H7 (cell line): ENCODE measurements at regions not wholly inside any gene's neighbourhood (a gene's known extent, or its start where the extent isn't known, plus 50 kb on each side); places are given as distances from the start of the nearest gene placed in this dataset.

Source experiments
- DNase-seq: peaks from one replicate; pipeline ENCODE4 v3.0.0; 2012
- H3K27me3 ChIP-seq: 2 replicates; pipeline ENCODE4 v1.6.0; 2011; ENCODE audit warnings: mild to moderate bottlenecking, low read length; ENCODE audit not compliant: control insufficient read depth, insufficient read depth
- H3K36me3 ChIP-seq: replicated peaks from 2 replicates; pipeline ENCODE4 v1.5.1; 2011; ENCODE audit warnings: low read length; ENCODE audit not compliant: control insufficient read depth, insufficient read depth
- H3K4me3 ChIP-seq: 2 replicates; pipeline ENCODE4 v1.5.1; 2011; ENCODE audit warnings: low read depth, mild to moderate bottlenecking, control low read depth, low read length, moderate library complexity; ENCODE audit not compliant: insufficient read depth

DNA sequence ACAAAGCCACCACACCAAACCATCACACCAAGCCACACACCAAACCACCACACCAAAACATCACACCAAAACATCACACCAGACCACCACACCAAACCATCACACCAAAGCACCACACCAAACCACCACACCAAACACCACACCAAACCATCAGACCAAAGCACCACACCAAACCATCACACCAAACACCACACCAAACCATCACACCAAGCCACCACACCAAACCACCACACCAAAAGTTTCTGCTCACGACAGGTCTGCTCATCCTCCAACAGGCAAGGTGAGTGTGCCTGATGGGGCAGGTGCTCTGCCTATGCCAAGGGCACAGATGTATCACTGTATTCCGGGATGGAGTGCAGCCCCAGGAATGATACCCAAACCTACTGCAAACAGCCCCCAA lies 87.9 kb upstream of the FSTL4 start:
- no peaks in the 10 kb centered on the region for H3K27me3 ChIP-seq
- H3K36me3 ChIP-seq, result no peaks in the 10 kb centered on the region
- no peak for DNase-seq
- no peak overlapping the region for H3K4me3 ChIP-seq

DNA sequence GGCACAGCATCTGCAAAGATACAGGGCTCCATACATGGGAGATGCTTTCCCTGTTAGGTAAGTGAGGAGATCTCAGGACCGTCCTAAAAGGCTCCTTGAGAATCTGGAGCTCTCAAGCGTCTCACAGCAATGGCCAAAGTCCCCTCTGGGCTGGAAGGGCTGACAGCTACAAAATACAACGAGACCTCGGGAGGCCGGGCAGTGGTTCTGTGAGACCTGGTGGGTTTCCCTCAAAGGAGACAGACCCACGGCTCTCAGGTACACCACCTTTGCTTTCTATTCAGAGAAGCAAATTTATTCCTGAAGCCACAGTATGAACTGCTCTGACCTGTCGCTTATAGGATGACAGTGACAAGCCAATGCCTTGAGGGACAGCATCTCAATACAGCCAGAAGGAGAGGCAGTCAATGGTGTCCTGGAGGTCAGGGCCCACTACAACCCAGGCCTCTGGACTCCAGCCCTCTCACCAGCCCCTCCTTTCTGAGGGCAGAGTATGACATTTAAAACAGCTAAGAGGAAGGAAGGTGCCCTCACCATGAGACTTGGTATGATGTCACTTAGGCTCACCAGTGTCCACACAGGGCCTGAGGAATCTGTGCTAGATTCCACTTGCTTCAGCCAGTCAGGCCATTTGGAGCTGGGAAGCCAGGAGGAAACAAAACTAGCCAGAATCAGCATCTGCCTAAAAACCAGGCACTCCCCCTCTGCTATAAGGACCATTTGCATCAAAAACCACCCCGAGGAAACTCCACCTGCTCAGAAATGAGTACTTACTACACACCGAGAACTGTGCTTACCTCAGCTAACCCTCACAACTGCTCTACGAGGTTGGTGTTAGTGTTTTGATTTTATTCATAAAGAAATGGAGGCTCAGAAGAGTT lies 86.5 kb upstream of the FSTL4 start:
- DNase-seq, result no peak
- Histone ChIP-seq H3K4me3 (no peak overlapping the region), H3K36me3 (no peaks in the 10 kb centered on the region), H3K27me3 (no peaks in the 10 kb centered on the region)

DNA sequence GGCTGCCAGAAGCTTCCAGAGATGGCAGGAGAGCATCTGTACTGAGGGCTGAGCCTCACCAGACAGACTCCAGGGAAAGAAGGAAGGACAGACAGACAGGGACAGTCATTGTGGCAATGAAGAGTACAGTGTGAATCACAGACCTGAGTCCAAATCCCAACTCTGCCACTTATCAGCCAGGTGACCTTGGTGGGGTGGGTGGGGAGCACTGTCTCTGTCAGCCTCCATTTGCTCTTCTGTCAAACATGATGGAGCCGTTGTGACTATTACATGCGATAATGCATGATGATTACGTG lies 85.9 kb upstream of the FSTL4 start:
- DNase-seq, result no peak
- H3K4me3 ChIP-seq, result no peak overlapping the region
- H3K36me3 ChIP-seq, result no peaks in the 10 kb centered on the region
- no peaks in the 10 kb centered on the region for H3K27me3 ChIP-seq

DNA sequence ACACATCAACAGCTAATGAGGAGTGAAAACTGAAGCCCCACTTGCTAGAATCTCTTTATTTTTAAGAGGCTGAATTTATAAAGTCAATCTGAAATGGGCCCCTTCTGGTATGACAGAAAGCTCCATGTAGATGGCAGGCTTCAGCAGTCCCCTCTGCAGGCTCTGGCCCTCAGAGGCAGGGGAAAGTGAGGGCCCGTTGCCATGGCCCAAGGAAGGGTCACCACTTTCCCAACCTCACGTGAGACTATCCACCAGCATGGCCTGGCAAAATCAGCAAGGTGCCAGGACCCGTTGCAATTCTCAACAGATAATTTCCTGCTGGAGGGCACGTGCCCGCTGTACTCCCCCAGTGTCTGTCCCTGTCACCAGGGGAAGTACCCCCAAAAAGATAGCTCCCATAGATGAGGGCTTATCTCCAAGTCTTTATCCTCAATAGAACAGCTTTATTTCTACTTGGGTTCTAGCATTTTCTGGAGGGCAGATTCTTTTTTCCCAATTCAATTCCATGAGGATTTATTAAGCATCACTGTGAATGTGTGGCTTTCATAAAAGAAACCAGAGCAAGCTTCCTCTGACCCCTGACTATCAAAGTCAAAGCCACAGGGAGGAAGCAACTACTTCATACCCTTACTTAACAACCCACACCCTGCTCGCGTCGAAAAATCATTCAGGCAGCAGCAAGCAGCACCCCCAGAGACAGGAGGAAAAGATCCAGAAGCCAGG lies 85.4 kb upstream of the FSTL4 start:
- Histone ChIP-seq H3K36me3 (no peaks in the 10 kb centered on the region), H3K27me3 (no peaks in the 10 kb centered on the region), H3K4me3 (no peak overlapping the region)
- DNase-seq, result no peak

DNA sequence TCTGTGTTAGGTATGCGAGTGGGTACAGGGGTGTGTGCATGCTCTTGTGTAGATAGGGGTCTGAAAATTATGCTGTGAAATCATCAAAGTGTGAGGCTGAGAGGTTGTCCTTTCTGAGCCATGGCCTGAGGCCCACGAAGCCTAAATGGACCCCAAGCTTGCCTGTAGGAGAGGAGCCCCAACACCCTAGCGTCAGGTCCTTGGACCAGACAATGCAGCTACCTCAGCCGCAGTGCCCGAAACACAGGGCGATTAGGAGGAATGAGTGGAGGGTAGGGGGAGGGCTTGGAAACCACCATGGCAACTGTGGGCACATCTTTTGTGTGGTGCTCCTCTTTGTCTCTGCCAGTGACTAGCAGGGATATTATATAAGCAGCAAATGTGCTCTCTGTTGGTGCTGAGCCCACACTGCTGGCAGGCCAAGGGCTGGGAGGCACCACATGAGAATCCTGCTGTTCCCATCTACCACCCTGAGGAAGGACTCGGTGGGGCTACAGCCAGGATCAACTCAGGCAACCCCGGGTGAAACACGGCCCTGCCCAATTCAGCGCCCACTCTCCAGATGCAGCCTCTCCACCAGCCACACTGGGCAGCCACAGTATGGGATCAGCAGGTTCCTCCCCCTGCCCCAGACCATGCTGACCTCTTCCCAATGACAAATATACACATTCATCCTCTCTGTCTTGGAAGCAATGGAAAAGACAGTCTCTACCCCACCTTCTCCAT lies 84.6 kb upstream of the FSTL4 start:
- no peak overlapping the region for H3K4me3 ChIP-seq
- H3K27me3 ChIP-seq, result no peaks in the 10 kb centered on the region
- no peaks in the 10 kb centered on the region for H3K36me3 ChIP-seq
- DNase-seq, result no peak

DNA sequence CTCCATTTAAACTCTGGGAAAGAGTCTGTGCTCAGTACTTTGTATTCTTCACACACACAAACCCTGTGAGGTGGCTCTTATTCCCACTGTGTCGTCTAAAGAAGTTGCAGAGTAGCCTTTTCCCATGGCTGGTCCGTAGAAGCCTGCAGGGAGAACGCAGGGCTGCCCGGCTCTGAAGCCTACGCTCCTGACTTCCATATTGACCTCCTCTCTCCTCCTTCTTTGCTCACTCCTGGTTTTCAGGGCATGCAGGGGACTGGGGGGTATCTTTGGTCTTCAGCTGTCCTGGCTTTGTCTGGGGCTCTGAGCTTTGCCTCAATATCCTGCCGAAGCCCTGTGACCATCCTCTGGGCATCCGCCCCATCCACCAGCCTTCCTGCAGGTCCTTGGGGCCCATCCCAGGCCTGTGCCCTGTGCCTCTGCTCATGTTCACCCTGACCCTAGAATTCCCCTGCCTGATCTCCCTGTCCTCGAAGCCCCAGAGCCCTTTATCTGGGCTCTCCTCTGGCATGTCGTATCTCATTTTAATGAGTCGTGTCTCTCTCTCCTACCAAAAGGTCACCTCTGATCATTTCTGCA lies 83.8 kb upstream of the FSTL4 start:
- no peak overlapping the region for H3K4me3 ChIP-seq
- no peaks in the 10 kb centered on the region for H3K27me3 ChIP-seq
- DNase-seq, result no peak
- H3K36me3 ChIP-seq, result no peaks in the 10 kb centered on the region

DNA sequence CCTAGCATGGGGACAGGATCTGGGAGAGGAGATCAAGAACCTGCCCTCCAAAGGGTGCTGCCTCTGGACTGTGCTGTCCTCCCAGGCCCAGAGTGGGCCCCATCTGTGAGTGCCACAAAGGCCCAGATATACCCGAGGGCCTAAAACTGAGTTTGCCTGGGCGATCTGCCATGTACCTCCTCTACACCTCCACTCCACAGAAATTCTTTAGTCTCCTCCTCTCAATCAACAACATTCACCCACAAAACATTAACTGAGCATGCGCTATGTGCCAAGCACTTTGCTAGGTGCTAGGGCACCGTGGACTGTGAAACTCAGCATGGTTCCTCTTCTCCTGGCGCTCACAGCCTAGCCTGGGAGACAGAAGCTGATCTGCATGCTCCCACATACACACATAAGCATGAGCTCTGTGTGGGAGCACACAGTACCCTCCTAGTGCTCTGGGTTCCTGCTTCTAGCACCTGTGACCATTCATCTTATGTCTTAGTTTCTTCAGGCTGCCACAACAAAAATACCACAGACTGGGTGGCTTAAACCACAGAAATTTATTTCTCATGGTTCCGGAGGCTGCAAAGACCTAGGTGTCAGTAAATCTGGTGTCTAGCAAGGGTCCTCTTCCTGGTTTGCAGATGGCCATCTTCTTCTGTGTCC lies 82.0 kb upstream of the FSTL4 start:
- no peak for DNase-seq
- H3K36me3 ChIP-seq, result no peaks in the 10 kb centered on the region
- no peak overlapping the region for H3K4me3 ChIP-seq
- H3K27me3 ChIP-seq, result no peaks in the 10 kb centered on the region

DNA sequence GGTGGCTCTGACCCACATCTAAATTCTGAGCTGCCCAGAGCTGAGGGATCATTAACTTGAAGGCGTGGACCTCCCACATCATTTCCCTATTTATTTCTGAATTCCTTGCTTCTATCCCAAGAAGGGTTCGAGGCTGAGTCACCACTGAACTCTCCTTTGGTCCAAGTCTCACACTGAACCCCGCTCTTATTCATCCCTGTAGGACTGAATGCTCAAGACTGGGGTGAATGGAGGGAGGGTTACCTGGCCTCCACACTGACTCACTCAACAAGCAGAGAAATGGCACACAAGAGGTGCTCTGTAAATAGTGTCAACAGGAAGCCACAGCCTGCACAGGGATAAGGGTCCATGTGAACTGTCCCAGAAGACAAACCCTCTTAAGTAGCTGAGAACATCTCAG lies 79.1 kb upstream of the FSTL4 start:
- DNase-seq, result no peak
- Histone ChIP-seq H3K36me3 (no peaks in the 10 kb centered on the region), H3K4me3 (no peak overlapping the region), H3K27me3 (no peaks in the 10 kb centered on the region)

DNA sequence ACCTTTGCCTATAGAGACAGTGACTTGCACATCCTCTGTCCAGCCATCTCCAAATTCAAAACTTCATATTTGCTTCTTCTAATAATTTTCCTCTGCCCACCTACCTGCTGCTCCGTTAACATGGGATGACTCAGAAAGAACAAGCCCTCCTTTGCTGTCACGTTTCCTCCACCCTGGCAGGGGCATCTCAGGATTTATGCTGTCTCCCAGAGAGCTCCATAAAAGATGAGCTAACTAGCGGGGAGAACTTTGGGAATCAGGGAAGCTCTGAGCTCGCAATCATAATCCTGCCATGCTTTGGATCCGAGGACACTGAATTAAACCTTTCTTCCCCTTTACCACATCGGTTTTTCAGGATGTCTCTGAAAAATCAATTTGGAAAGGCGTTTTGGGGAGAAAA lies 78.4 kb upstream of the FSTL4 start:
- Histone ChIP-seq H3K27me3 (no peaks in the 10 kb centered on the region), H3K36me3 (no peaks in the 10 kb centered on the region), H3K4me3 (no peak overlapping the region)
- DNase-seq, result no peak

DNA sequence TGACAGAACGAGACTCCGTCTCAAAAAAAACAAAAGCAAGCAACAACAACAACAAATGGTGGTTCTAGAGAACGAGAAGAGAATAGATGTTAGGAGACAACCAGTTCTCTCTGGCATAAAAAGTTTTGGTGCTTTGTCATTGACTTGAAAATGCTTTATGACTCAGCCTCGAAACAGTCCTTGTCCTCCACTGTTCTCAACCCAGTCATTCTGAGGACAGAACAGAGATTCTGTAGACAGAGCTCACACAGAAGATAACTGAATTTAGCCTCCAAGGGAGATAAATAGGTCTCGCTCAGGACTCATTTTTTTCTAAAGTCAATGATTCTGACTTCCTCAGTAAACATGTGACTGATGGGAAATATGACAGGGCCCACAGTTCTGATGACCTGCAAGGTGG lies 76.0 kb upstream of the FSTL4 start:
- no peak for DNase-seq
- no peaks in the 10 kb centered on the region for H3K27me3 ChIP-seq
- no peaks in the 10 kb centered on the region for H3K36me3 ChIP-seq
- H3K4me3 ChIP-seq, result no peak overlapping the region

DNA sequence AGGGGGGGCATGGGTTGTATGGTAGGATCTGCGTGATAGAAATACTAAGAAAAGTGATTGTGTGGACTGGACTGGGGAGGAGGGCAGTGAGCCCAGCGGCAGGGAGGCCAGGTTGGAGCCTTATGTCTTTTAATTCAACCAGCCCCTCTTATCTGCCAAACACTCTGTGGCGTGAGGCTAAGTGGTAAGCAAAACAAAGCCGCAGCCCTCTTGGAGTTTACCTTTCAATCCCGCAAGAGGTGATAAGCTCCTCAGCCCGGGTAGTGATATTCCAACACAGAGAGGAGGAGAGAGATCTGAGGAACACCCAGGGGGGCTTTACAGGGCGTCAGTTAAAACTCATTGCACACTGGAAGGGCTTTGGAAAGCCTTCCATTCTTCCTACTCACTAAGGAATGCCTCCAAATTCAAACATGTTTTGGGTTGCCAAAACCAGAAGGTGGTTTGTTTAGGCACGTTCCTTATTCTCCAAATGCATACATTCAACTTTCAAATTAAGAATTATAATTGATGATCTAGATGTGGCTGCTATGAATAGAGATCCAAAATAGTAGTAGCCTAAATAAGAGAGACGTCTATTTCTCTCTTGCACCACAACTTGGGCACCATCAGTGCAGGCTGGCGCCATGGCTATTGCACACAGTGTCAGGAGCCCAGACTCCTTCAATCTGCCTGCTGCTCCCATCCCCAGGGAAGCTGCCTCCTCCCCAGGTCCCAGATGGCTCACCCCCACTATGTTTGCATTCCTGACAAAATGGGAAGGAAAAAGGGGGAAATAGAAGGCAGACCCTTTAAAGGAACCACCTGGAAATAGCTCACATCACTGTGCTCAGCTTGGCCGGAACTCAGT lies 75.1 kb upstream of the FSTL4 start:
- no peak for DNase-seq
- Histone ChIP-seq H3K4me3 (no peak overlapping the region), H3K36me3 (no peaks in the 10 kb centered on the region), H3K27me3 (no peaks in the 10 kb centered on the region)

DNA sequence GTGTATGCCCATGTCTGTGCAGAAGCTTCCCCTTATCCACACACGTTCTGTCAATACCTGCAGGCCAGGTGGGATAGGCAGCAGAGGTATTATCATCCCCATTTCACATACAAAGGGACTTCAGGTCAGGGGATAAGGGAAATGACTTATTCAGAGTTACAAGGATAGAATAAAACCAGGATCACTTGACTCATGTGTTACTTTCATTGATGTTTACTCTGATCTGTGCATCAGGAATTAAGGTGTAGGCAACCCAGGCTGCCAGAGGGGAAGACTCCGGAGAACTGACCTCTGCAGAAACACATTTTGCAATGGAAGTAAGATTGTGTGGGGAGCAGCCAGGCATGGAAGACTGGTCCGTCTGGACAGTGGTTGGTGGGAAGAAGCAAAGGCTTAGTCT lies 74.2 kb upstream of the FSTL4 start:
- Histone ChIP-seq H3K36me3 (no peaks in the 10 kb centered on the region), H3K27me3 (no peaks in the 10 kb centered on the region), H3K4me3 (no peak overlapping the region)
- no peak for DNase-seq

DNA sequence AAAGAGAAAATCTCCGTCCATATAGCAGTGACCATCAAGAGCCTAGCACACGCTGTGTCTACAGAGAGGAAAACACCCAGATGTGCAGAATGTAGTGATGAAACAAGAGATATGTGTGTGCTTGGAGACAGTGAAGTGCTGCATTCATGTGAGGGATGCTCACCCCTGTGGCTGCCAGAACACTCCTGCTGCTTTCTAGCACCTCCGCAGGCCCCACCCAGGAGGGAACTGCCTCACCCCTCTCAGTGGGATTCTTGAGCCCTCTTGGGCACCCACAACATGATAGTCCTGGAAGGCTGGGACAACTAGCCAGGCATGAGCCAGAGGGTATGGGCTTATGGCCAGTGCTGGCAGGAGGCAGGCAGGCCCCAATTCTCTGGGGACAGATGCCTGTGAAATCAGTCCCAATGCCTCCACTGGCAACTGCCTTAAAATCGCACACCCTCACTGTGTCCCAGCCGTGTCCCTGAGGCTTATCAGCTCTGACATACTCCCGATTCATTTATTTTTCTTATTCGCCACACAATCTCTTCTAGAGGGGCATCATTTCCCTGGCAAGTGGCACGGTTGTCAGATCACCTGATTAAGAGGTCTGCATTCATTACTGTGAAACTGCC lies 73.2 kb upstream of the FSTL4 start:
- no peaks in the 10 kb centered on the region for H3K27me3 ChIP-seq
- H3K36me3 ChIP-seq, result no peaks in the 10 kb centered on the region
- DNase-seq, result no peak
- no peak overlapping the region for H3K4me3 ChIP-seq
